T-helper 2 cell (primary cell): ENCODE measurements at regions not wholly inside any gene's neighbourhood (a gene's known extent, or its start where the extent isn't known, plus 50 kb on each side); places are given as distances from the start of the nearest gene placed in this dataset.
"Not testable (repeated sequence)": the region's sequence is repeated elsewhere in the genome, so short reads cannot be mapped to it uniquely, and the experiment has no call there.

Source experiments
- DNase-seq, 5 experiments: peaks; one replicate each; pipeline versions ENCODE4 v3.0.0 to v3.0.0-alpha.2; 2012 to 2022

DNA sequence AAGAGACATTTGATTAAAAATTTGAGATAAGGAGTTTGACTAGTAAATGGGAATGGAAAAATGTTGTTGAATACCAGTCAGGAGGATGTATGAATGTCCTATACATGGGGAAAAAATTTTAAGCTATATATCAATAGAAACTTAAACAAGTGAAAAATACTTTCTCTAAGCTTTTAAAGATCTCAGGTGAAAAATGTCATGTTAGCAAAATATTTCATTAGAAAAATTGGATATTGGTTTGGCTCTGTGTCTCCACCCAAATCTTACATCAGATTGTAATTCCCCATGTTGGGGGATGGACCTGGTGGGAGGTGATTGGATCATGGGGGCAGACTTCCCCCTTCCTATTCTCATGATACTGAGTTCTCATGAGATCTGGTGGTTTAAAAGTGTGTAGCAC lies 279.6 kb upstream of the CADM2 start:
- DNase-seq = no peak

DNA sequence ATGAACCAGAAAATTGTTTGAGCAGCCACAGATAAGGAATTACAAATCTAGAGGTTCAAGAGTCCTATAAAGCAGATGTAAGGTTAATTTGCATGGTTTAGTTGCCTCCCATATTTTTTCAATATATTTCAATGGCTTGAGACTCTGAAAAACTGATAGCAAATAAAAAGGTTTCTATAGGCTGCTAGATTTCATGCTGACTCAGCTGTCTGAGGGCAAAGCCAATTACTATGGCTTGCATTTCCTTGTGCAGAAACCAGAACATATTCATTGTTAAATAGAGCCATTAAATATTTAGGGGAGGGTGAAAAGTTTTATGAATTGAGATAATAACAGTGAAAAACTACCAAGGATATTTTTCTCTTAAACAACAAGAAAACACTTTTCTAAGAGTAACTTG lies 278.1 kb upstream of the CADM2 start:
- no peak for DNase-seq

DNA sequence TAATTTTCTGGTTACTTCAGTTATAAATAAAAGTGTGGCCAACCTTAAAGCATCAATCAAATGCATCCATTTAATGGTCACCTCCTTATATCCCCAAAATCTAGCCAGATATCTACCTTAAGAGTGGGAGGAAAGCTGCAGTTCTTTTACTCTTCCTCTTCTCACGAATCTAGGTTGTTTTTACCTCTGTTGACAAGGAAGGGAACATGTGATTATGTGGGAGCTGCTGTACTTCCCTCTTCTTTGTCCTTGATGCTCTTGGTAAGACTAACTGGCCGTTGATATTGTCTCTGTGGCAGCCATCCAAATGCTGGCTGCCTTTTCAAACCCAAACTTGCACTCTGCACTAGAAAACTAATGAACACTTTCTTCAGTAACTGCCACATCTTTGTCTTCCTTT lies 275.3 kb upstream of the CADM2 start:
- no peak for DNase-seq

DNA sequence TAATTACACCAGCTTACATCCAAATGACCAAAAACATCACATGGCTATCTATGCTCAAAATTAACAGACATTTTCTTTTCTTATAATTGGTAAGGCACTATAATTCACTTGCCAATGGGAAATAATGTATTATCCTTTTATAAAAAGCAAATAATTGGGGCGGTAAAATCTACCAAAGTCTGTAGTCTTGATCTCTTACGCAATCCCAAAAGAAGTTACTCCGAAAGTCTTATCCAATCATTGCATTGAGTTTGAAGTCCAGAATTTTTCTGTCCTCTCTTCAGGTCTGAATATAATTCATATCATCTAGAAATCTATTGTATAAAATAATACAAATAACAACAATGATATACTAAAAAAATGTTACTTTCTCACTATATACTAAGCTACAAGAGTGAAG lies 273.3 kb upstream of the CADM2 start:
- no peak for DNase-seq

DNA sequence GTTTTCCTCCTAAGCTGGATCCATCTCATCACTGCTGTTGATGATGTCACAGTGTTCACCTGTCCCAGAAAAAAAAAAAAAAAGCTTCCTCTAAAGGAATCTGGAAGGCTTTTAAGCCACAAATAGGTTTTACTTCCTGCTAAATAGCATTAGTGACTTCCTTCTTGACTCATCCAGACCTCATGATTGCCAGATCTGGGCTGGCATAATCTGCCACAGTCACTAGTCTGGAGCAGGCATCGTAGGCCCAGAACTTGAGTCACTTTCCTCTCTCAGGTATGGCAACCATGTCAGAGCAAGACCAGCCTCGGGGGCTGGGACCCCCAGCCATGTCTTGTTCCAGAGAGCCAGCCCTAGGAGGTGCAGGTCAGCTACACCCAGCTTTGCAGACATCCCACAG lies 266.5 kb upstream of the CADM2 start:
- DNase-seq = no peak

DNA sequence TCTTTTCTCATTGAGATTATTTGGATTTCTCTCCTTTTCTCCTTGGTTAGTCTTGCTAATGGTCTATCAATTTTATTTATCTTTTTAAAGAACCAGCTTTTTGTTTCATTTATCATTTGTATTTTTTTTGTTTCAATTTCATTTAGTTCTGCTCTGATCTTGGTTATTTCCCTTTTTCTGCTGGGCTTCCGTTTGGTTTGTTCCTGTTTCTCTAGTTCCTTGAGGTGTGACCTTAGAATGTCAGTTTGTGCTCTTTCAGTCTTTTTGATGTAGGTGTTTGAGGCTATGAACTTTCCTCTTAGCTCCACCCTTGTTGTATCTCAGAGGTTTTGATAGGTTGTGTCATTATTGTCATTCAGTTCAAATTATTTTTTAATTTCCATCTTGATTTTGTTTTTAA lies 248.5 kb upstream of the CADM2 start:
- not testable (repeated sequence) for DNase-seq

DNA sequence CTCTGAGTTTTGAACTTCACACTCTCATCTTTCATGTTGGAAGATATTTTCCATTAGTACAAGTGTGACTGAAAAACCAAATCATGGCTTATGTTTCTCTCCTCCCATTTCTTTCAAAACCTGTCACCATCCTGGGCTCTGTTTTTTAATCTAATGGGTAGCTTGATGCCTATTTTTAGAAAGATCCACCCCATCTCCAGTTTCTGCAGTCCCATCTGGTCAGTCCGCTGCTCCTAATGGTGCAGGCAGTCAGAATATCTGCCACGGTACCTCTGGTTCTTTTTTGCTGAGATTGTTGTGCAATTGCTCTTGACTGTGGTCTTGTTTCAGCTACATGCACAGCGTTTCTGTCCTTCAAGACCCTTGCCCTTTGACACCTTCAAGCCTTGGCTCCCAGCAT lies 240.9 kb upstream of the CADM2 start:
- DNase-seq = no peak

DNA sequence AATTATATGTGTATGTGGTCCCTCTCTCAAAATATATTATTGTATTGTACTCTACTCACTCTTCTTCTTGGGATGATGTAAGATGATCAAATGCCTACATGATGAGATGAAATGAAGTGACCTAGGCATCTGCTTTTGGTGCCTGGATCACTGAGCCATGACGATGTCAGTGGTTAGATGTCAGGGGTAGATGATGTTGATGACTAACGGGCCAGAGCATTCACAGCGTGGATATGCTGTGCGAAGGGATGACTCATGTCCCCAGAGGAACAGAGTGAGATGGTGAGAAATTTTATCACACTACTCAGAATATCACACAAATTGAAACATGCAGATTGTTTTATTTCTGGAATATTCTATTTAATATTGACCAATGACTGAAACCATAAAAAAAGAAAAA lies 233.9 kb upstream of the CADM2 start:
- no peak for DNase-seq

DNA sequence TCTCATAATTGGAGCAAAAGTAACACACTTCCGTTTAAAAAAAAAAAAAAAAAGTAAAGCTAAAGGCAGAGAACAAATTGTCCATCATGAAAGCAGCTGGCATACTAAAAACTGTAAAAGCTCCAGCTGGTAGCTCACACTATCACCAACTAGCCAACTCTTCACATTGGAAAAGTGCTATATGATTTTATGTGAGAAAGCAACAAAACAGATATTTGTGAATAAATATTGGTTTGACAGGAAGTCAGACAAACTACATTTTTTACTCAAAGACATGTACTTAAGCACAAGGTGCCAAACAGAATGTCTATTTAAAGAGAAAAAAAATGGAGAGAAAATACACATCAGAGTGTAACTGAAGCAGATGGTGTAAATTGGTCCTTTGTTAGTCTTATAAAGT lies 231.2 kb upstream of the CADM2 start:
- no peak for DNase-seq

DNA sequence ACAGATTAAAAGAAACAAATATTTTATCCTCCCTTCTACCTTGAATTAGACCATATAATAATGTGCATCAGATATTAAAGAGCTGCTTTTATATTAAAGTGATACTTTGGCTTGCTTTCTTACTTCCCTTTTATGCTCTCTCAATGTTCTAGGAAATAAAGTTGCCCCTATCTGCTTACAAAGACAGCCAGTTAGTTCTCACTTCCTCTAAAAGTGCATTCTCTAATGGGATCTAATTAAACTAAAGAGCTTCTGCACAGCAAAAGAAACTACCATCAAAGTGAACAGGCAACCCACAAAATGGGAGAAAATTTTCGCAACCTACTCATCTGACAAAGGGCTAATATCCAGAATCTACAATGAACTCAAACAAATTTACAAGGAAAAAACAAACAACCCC lies 224.1 kb upstream of the CADM2 start:
- DNase-seq = not testable (repeated sequence)

DNA sequence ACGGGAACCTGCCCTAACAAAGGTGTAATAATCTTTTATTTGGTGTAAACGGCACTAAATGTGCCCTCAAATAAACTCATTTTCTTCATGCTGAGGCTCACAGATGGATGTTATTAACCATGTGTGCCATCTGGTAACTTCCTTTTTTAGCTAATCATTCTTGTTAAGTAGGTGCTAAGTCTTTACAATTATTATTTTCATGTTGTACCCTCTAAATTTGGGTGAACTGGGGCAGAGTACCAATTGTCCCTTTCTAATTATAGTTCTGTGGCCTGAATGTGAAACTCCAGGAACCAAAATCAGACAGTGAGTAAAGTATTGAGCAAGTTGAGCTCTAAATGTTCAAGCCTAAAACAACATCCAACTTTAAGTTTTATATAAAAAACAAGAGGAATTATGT lies 220.7 kb upstream of the CADM2 start:
- no peak for DNase-seq

DNA sequence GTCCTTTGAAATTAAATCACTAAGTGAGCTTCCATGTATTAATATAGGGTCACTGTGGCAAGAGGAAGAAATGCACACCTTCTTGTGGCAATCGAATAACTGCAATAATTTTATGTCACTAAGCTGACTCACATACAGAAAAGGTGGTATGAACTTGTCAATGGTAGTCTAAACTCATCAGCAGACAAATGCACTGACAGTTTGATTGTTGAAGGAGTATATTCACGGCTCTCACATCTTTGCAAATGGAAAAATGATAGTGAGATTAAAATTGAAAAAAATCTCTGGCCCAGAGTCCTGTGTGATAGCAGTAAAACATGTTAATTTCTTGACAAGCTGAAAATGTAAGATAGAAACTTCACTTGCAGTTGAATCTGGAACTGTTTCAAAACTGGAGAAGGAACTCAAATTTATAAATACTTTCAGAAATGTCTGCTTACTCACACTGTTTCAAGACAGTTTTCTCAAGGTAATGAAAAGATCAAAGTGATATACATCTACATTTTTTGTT lies 215.8 kb upstream of the CADM2 start:
- DNase-seq = no peak

DNA sequence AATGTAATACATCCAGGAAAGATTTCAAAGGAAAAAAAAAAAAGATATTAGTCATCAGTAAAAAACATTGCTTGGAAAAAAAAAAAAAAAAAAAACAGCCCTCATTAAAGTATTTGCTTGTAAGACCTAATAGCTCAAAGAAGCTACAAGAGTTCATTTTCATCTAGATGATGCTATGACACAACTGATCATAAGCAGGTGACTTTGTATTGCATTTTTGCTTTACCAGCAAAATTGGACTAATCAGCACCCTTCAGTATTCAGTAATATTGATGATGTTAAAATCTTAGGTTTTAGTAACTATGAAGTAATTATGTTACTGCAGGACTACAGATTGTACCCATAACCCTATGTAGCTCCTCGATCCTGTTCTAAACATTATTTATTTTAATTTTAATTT lies 214.7 kb upstream of the CADM2 start:
- DNase-seq = no peak

DNA sequence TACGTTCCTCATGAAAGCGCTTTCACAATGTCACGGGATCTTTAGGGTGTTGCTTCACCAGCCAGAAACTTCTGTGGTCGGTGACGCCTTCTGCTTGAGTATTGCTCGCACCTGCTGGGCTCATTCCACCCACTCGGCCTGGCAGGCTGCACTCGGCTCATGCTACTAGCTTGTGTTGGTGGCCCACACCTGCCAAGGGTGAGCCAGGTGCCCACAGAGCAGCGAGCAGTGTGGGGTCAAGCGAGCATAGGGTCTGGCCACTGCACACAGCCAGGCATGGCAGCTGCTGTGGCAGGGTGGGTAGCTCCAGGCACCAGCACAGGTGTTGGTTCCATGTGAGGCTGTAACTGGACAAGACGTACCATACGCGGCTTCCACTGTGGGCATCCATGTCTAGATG lies 202.9 kb upstream of the CADM2 start:
- DNase-seq = no peak

DNA sequence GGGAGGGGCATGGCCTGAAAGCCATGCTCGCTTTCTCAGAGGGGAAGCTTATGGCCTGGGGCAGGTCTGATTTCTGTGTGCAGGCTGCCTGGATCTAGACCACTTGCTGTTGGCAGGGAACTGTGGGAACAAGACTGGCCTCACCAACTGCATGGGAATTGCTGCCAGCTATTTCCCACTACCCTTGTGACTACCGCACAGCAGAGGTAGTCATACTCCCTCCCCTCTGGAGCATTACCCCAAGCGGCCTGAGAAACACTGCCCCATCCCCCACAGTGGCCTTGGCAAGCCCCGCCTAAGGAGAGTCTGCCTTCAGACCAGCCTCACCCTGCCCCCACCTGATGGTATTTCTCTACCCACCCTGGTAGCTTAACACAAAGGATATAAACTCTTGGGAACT lies 199.4 kb upstream of the CADM2 start:
- DNase-seq = no peak

DNA sequence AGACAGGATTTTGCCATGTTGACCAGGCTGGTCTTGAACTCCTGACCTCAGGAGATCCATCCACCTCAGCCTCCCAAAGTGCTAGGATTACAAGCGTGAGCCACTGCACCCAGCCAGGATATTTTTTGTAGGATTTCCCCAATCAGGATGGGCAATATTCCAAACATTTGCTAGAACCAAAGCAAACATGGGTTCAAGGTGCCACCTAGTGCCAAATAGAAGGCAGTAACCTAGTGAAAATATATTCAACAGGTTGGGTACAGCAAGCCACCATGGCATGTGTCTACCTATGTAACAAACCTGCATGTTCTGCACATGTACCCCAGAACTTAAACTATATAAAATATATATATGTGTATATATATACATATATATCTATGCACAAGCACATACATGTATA lies 185.9 kb upstream of the CADM2 start:
- DNase-seq = no peak

DNA sequence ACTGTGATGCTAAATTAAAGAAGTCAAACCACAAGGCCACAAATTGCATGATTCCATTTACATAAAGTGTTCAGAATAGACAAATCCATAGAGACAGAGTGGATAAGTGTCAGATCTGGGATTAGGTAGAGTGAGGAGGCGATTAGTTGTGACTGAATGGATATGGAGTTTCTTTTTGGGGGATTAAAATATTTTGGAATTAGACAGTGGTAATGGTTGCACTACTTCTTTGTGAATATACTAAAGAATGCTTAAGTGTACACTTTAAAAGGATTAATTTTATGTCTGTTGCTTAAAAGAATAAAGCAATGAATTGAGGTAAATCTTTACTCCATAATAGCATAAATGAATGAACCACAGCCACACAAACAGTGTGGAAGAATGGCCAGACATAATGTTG lies 175.5 kb upstream of the CADM2 start:
- no peak for DNase-seq

DNA sequence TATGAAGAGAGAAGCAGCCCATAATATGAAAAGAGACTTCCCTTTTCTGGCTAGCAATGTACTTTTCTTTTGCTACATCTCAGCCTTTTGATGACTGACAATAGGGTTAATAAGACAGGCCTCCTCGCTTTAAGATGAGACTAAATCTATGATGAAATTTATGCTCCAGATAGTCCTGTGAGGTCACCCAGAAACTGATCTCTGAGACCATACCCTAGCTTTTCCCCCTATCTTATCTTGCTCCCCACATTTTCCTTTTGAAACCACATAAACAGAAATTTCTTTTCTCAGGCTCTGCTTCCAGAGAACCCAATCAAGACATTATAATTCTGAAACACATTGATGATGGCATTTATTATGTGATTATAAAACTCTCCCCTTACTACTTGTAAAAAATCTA lies 168.8 kb upstream of the CADM2 start:
- no peak for DNase-seq

DNA sequence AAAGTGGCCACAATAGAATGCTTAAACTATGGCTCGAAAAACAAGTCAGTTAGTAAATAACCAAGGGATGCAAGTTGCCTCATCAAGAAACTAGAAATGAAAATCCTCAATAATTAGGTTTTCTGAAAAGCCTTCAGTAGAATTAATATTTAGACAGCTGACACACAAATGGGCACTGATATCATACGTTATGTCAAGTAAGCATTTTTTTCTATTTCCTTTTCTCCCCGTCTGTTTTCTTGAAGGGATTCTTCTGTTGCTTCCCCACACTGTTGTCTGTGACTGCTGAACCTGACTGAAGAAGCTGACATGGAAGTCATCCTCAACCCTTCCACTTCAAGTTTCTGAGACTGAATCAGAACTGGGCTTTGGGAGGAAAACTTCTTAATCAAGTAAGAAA lies 151.8 kb upstream of the CADM2 start:
- no peak for DNase-seq

DNA sequence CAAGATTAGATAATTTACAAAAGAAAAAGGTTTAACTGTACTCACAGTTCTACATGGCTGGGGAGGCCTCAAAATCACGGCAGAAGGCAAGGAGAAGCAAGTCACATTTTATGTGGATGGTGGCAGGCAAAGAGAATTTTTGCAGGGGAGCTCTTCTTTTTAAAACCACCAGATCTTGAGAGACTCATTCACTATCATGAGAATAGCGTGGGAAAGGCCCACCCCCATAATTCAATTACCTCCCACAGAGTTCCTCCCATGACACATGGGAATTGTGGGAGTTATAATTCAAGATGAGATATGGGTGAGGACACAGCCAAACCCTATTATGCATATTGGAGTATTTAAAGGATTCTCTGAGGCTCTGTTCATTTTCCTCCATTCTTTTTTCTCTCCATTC lies 138.7 kb upstream of the CADM2 start:
- DNase-seq = no peak

DNA sequence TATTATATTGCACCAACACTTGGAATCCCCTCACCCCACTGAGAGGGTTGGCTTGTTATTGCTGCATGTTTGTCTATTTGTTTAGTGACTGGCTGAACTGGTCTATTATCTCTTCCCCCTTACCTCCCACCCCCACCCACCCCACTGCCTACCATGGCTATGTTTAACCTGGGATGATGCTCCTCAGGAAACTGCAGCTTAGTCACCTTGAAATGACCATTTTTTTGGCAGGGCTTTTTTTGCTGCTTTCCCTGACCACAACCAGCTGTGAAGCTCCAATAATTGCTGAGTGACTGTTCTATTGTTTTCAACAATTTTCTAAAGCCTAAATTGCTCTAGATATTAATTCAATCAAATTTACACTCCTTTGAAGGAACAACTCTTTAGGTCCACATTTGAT lies 137.9 kb upstream of the CADM2 start:
- DNase-seq = no peak

DNA sequence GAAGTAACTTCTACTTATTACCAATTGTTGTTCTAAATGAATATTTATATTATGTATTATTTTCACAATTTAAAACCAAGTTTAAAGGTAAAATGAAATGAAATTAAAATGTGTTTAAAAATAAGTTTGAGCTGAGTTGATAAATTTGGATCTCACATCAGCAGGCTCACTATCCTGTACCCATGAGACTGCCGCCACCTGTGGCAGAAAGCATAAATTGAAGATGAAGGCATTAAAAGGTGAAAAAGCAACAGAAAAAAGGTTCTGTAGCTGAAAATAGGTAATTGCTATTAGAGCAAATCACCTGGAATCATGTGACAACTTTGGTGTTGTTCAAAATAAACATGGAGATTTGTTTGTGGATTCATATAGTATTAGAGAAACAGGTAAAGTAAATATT lies 133.0 kb upstream of the CADM2 start:
- DNase-seq = no peak

DNA sequence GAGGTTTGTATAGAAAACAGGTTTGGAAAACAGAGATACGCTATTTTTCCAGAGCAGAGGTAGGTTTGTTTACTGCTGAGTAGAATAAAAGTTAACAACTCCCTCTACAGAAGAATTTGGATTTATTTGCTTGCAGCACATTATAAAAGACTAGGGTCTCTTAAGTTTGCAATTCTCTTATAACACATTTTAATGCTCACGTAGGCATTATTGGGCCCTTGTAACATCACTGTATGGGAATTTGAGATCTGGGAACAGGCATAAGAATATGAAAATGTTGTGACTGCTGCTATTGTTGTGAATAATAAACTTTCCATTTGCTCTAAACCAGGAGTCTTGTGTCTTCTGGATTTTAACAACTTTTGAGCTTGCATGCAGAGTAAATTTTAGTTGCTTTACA lies 128.3 kb upstream of the CADM2 start:
- no peak for DNase-seq

DNA sequence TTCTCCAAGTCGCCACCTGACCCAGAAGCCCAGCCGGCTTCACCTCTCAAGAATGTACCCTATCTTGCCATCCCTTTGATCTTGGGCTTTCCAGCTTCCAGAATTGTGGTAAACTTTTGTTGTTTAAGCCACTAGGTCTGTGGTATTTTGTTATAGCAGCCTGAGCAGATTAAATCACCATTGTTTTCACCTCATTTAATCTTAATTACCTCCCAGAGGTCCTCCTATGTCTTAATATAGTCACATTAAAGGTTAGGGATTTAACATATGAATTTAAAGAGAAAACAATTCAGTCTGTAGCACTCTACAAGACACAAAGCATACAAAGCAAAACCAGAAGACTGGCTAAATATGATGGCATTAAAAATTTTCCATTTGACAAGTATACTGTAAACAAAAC lies 123.4 kb upstream of the CADM2 start:
- no peak for DNase-seq

DNA sequence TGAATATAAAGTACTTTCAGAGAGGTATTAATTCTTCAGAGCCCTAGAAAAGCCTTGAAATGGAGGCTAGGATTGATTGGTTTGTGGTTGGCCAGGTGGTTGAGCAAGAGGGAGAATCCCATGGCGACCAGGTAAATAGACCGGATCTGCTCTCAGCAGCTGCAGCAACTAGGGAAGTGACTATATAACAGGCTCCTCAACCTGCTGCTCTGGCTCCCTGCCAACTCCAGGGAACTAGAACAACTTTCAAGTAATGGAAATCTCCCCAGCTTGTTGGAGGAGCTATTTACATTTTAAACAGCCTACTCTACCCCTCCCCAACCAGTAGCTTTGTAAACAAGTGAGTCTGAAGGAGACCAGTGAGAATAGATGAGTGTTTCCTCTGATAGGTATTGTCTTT lies 121.8 kb upstream of the CADM2 start:
- no peak for DNase-seq

DNA sequence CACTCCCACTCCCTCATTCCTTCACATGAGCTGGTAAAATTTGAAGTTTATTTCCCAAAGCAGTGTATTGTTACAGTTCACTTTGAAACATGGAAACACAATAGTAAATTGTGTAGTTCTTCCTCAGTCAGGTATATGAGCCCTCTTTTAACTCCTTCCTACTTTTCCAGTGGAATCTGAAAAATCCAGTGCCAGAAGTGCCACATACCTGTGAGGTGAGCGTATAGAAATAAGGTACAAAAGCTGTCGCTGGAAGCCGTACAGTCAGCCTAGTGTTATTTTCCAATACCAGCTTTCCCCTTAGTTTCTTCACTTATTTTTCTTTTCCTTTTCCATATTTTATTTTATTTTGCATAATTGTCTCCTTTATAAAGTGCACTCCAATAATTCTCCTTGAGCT lies 81.7 kb upstream of the CADM2 start:
- DNase-seq = no peak
